DOHH2 (cell line): ENCODE measurements at regions not wholly inside any gene's neighbourhood (a gene's known extent, or its start where the extent isn't known, plus 50 kb on each side); places are given as distances from the start of the nearest gene placed in this dataset.

ENCODE experiments used
- CTCF ChIP-seq: fragments of 200-600 bp; sonication (generic); IDR thresholded peaks from one replicate; pipeline ENCODE4 v1.5.1; 2014; ENCODE audit warnings: antibody characterized with exemption, mild to moderate bottlenecking, low read depth, low read length; ENCODE audit not compliant: poor library complexity, severe bottlenecking
- EZH2phosphoT487 ChIP-seq: fragments of 200-600 bp; sonication (generic); IDR thresholded peaks from 2 replicates; pipeline ENCODE4 v1.6.1; 2017; ENCODE audit warnings: borderline replicate concordance, mild to moderate bottlenecking, antibody characterized with exemption, low read length, moderate library complexity, mixed read lengths

- no peak for TF ChIP-seq CTCF
- no peak for TF ChIP-seq EZH2phosphoT487
Measured at GRCh38 chr17:72514321-72514861, 393.6 kb downstream of the SOX9 start.
